H1 (cell line): ENCODE measurements at regions not wholly inside any gene's neighbourhood (a gene's known extent, or its start where the extent isn't known, plus 50 kb on each side); places are given as distances from the start of the nearest gene placed in this dataset.

ENCODE experiments used
- CTCF ChIA-PET: fragments of 300-600 bp; sonication (Branson Sonifier 250); formaldehyde crosslinking; loops from one replicate; lab custom pipeline; 2021; ENCODE audit not compliant: partially characterized antibody; lab: Charles Lee
- POLR2A ChIA-PET: fragments of 300-600 bp; sonication (Branson Sonifier 250); formaldehyde crosslinking; loops from one replicate; lab custom pipeline; 2021; ENCODE audit warnings: inconsistent platforms; ENCODE audit not compliant: partially characterized antibody; lab: Charles Lee
- DNase-seq, 2 experiments: peaks; one replicate each; pipeline versions ENCODE4 v3.0.0 to v3.0.0-alpha.2; 2010 to 2022; ENCODE audit warnings: low spot score in 2 of 2, low read depth in 1 of 2, mixed read lengths in 1 of 2
- FAIRE-seq: peaks from 2 replicates; lab custom pipeline; 2011; peaks lifted over from hg19 to GRCh38; lab: Jason Lieb, UNC
- H2AFZ ChIP-seq: 2 replicates; pipeline ENCODE4 v1.8.1; 2012; ENCODE audit warnings: low read length, inconsistent platforms
- H2AK5ac ChIP-seq: 2 replicates; pipeline ENCODE4 v1.6.1; 2013; ENCODE audit warnings: low read depth, low read length
- H2BK120ac ChIP-seq: replicated peaks from 2 replicates; pipeline ENCODE3; 2013; ENCODE audit warnings: low read depth, low read length, inconsistent platforms
- H2BK12ac ChIP-seq: 2 replicates; pipeline ENCODE4 v1.6.1; 2013; ENCODE audit warnings: low read depth, low read length
- H2BK15ac ChIP-seq: 2 replicates; pipeline ENCODE4 v1.6.1; 2013; ENCODE audit warnings: low read length
- H2BK20ac ChIP-seq: 2 replicates; pipeline ENCODE4 v1.6.1; 2013; ENCODE audit warnings: low read length
- H2BK5ac ChIP-seq: 2 replicates; pipeline ENCODE4 v1.6.1; 2013; ENCODE audit warnings: low read depth, low read length
- H3K14ac ChIP-seq: 2 replicates; pipeline ENCODE4 v1.6.1; 2013; ENCODE audit warnings: inconsistent platforms; ENCODE audit not compliant: insufficient read length
- H3K18ac ChIP-seq: 2 replicates; pipeline ENCODE4 v1.6.1; 2013; ENCODE audit warnings: low read length; ENCODE audit errors: extremely low read depth
- H3K23ac ChIP-seq: 2 replicates; pipeline ENCODE4 v1.6.1; 2013; ENCODE audit warnings: inconsistent platforms; ENCODE audit not compliant: insufficient read length
- H3K23me2 ChIP-seq: 2 replicates; pipeline ENCODE4 v1.6.1; 2013; ENCODE audit warnings: low read depth, low read length
- H3K27ac ChIP-seq: 2 replicates; pipeline ENCODE4 v1.6.1; 2011; ENCODE audit warnings: low read depth, low read length, inconsistent platforms
- H3K27me3 ChIP-seq, 4 experiments: replicated peaks in 1 of 4; 1 replicate in 1 of 4; 2 replicates in 3 of 4; pipeline versions ENCODE4 v1.6.1 to v1.8.1; 2011 to 2013; ENCODE audit warnings: low read length in 3 of 4, mild to moderate bottlenecking in 3 of 4, inconsistent platforms in 2 of 4, mixed read lengths in 2 of 4, moderate library complexity in 1 of 4; ENCODE audit not compliant: control insufficient read depth in 3 of 4, insufficient read depth in 3 of 4; ENCODE audit errors: extremely low read depth in 1 of 4
- H3K36me3 ChIP-seq, 4 experiments: 2 replicates each; pipeline versions ENCODE4 v1.6.1 to v1.8.1; 2011 to 2013; ENCODE audit warnings: mild to moderate bottlenecking in 4 of 4, low read length in 3 of 4, moderate library complexity in 2 of 4, control low read depth in 1 of 4, inconsistent platforms in 1 of 4; ENCODE audit not compliant: insufficient read depth in 4 of 4, control insufficient read depth in 2 of 4
- H3K4ac ChIP-seq: replicated peaks from 2 replicates; pipeline ENCODE3; 2013; ENCODE audit warnings: low read length, low read depth, mixed read lengths, inconsistent platforms; ENCODE audit not compliant: insufficient read length
- H3K4me1 ChIP-seq, 4 experiments: replicated peaks in 1 of 4; 1 replicate in 1 of 4; 2 replicates in 3 of 4; pipeline versions ENCODE4 v1.6.1 to v1.8.1; 2011 to 2013; ENCODE audit warnings: low read length in 3 of 4, inconsistent platforms in 2 of 4, mixed read lengths in 1 of 4; ENCODE audit not compliant: insufficient read depth in 4 of 4, control insufficient read depth in 3 of 4
- H3K4me2 ChIP-seq, 2 experiments: 2 replicates each; pipeline versions ENCODE4 v1.6.1 to v1.8.1; 2011 to 2013; ENCODE audit warnings: low read depth in 2 of 2, low read length in 2 of 2, control low read depth in 1 of 2, inconsistent platforms in 1 of 2, mild to moderate bottlenecking in 1 of 2; ENCODE audit not compliant: insufficient read depth in 1 of 2
- H3K4me3 ChIP-seq, 4 experiments: fragments of 200-600, 300-600 bp in 1 of 4; sonication (generic), shearing (Covaris generic), sonication (Bioruptor Twin) in 1 of 4; 2 replicates each; pipeline versions ENCODE4 v1.5.1 to v1.8.1; 2011 to 2016; ENCODE audit warnings: low read length in 4 of 4, low read depth in 3 of 4, control low read depth in 2 of 4, inconsistent platforms in 2 of 4, mild to moderate bottlenecking in 2 of 4, mixed read lengths in 1 of 4, moderate library complexity in 1 of 4; ENCODE audit not compliant: insufficient read depth in 2 of 4; ENCODE audit errors: extremely low read depth in 1 of 4
- H3K56ac ChIP-seq: replicated peaks from 2 replicates; pipeline ENCODE3; 2013; ENCODE audit warnings: low read depth, mild to moderate bottlenecking, mixed read lengths, low read length, inconsistent platforms; ENCODE audit not compliant: insufficient read length
- H3K79me1 ChIP-seq: 2 replicates; pipeline ENCODE4 v1.6.1; 2013; ENCODE audit warnings: low read depth, low read length, control low read depth
- H3K79me2 ChIP-seq, 2 experiments: 2 replicates each; pipeline versions ENCODE4 v1.6.1 to v1.8.1; 2012 to 2013; ENCODE audit warnings: low read length in 2 of 2, mild to moderate bottlenecking in 2 of 2, inconsistent platforms in 1 of 2; ENCODE audit not compliant: insufficient read depth in 2 of 2, control insufficient read depth in 1 of 2
- H3K9ac ChIP-seq, 4 experiments: replicated peaks in 1 of 4; 1 replicate in 1 of 4; 2 replicates in 3 of 4; pipeline versions ENCODE4 v1.6.1 to v1.8.1; 2011 to 2013; ENCODE audit warnings: low read depth in 3 of 4, low read length in 3 of 4, control low read depth in 2 of 4, mild to moderate bottlenecking in 2 of 4, moderate library complexity in 2 of 4, inconsistent platforms in 1 of 4; ENCODE audit errors: extremely low read depth in 1 of 4
- H3K9me3 ChIP-seq, 2 experiments: 2 replicates each; pipeline versions ENCODE4 v1.6.1 to v1.8.1; 2012 to 2013; ENCODE audit warnings: mild to moderate bottlenecking in 2 of 2, moderate library complexity in 2 of 2, control low read depth in 1 of 2, inconsistent platforms in 1 of 2, low read depth in 1 of 2, low read length in 1 of 2, mixed read lengths in 1 of 2; ENCODE audit not compliant: insufficient read depth in 2 of 2
- H4K20me1 ChIP-seq, 2 experiments: replicated peaks in 1 of 2; 2 replicates each; pipeline versions ENCODE3 to v1.8.1; 2011 to 2013; ENCODE audit warnings: inconsistent platforms in 2 of 2, low read length in 2 of 2, mild to moderate bottlenecking in 1 of 2; ENCODE audit not compliant: insufficient read depth in 2 of 2, control insufficient read depth in 1 of 2
- H4K5ac ChIP-seq: 2 replicates; pipeline ENCODE4 v1.6.1; 2013; ENCODE audit warnings: low read length, low read depth, mixed read lengths, inconsistent platforms; ENCODE audit not compliant: insufficient read length
- H4K8ac ChIP-seq: 2 replicates; pipeline ENCODE4 v1.8.0; 2013; ENCODE audit warnings: mild to moderate bottlenecking, moderate library complexity, low read length, inconsistent platforms; ENCODE audit not compliant: insufficient read depth; ENCODE audit errors: extremely low read depth
- H4K91ac ChIP-seq: replicated peaks from 2 replicates; pipeline ENCODE3; 2013; ENCODE audit warnings: low read length, mixed read lengths, inconsistent platforms; ENCODE audit not compliant: insufficient read length
- POLR2AphosphoS5 ChIP-seq: IDR thresholded peaks from 2 replicates; pipeline ENCODE4 v1.6.1; 2011; ENCODE audit warnings: low read depth, low read length
- WGBS, 2 experiments: shearing (Covaris generic) in 1 of 2; methylation state at CpG; one replicate each; pipeline versions ENCODE4 v1.1.6 to v1.1.7; 2013 to 2015; ENCODE audit warnings: low lambda C conversion rate in 2 of 2, mixed read lengths in 2 of 2, inconsistent platforms in 1 of 2, low coverage in 1 of 2, missing lambda C conversion rate in 1 of 2; ENCODE audit not compliant: insufficient replicate concordance in 2 of 2, insufficient coverage in 1 of 2, insufficient read length in 1 of 2; ENCODE audit errors: extremely low coverage in 1 of 2, missing lambda C conversion rate in 1 of 2; 5-methylcytosine and 5-hydroxymethylcytosine counted together
- TF ChIP-seq, protein P1 (sequence below): IDR thresholded peaks from 2 replicates; pipeline ENCODE4 v1.6.1; 2011; ENCODE audit warnings: low read length, improper control_type of control experiment

DNA sequence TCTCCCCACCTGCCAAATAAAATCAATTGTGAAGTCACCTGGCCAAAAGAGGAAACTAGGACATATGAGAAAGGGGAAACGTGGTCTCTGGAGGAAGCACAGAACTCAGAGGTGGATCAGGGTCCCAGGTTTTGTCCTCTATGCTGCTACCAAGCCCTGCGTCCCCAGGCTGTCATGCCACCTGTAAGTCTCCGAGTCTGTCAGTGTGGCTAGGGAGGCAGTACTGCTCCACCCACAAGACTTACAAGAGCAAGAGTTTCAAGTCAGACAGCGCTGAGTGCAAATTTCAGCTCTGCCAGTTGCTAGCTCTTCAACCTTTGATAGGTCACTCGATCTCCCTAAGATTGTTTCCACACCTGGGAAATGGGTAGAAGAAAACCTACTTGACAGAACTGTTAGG lies 98.6 kb downstream of the C1QL2 start:
- no peaks in the 10 kb centered on the region for H4K20me1 ChIP-seq
- no peak overlapping the region for H3K4me3 ChIP-seq
- ChIA-PET CTCF (interaction anchor here (1.2 to 5.6 kb wide), 5 partner anchors 9 to 178 kb away, joined by 3 to 30 read pairs (median 5); no protein-coding TSS in a partner anchor), POLR2A (interaction anchor here (1.1 kb wide), 1 partner anchor 11 kb away, joined by 3 read pairs; no protein-coding TSS in a partner anchor)
- 86% methylated on average over 5 of the region's 5 CpGs; no CpG with 5 or more reads in 1 of the 2 experiments for WGBS, 2 experiments
- no peak overlapping the region for H2AK5ac ChIP-seq
- H4K8ac ChIP-seq, result no peak overlapping the region
- H2BK15ac ChIP-seq, result no peak overlapping the region
- no peaks in the 10 kb centered on the region for H3K4me1 ChIP-seq
- H3K4ac ChIP-seq, result no peak overlapping the region
- no peaks in the 10 kb centered on the region for H3K36me3 ChIP-seq
- H3K79me2 ChIP-seq, result no peaks in the 10 kb centered on the region
- H2BK12ac ChIP-seq, result no peak overlapping the region
- no peak overlapping the region for H3K18ac ChIP-seq
- no peaks in the 10 kb centered on the region for H3K23me2 ChIP-seq
- H3K4me2 ChIP-seq, result no peak overlapping the region
- no peak overlapping the region for H2BK120ac ChIP-seq
- no peaks in the 10 kb centered on the region for H3K79me1 ChIP-seq
- H2BK20ac ChIP-seq, result no peak overlapping the region
- H2BK5ac ChIP-seq, result no peak overlapping the region
- no peak overlapping the region for H4K5ac ChIP-seq
- FAIRE-seq, result no peak
- H4K91ac ChIP-seq, result no peak overlapping the region
- H3K27me3 ChIP-seq, result no peaks in the 10 kb centered on the region
- no peak overlapping the region for H2AFZ ChIP-seq
- no peak overlapping the region for H3K27ac ChIP-seq
- DNase-seq, result no peak
- 0 out of 4 replicates have a peak, but pooled peaks cover 0 to 3% of the 10 kb centered on the region in 2 experiments for H3K9me3 ChIP-seq
- no peak overlapping the region for H3K23ac ChIP-seq
- no peak overlapping the region for H3K9ac ChIP-seq
- H3K56ac ChIP-seq, result no peak overlapping the region
- no peak overlapping the region for H3K14ac ChIP-seq
- TF ChIP-seq, protein P1, sequence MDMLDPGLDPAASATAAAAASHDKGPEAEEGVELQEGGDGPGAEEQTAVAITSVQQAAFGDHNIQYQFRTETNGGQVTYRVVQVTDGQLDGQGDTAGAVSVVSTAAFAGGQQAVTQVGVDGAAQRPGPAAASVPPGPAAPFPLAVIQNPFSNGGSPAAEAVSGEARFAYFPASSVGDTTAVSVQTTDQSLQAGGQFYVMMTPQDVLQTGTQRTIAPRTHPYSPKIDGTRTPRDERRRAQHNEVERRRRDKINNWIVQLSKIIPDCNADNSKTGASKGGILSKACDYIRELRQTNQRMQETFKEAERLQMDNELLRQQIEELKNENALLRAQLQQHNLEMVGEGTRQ, result no peak
- no peak for TF ChIP-seq POLR2AphosphoS5
